Panc1 (cell line): ENCODE measurements at regions not wholly inside any gene's neighbourhood (a gene's known extent, or its start where the extent isn't known, plus 50 kb on each side); places are given as distances from the start of the nearest gene placed in this dataset.

Source experiments
- ATAC-seq: fragments of 200-7000 bp; cut with Tn5 transposase; 2 replicates; pipeline ENCODE4 v1.9.1; 2020; ENCODE audit warnings: mild to moderate bottlenecking, moderate library complexity
- BruUV-seq: library from RNA; stranded (reverse); fragments of 400-500 nt; replicated peaks from 2 replicates; lab custom pipeline; 2021; lab: Mats Ljungman, UMichigan
- CTCF ChIA-PET: fragments of 300-600 bp; sonication (Branson Sonifier 250); formaldehyde crosslinking; loops from one replicate; lab custom pipeline; 2022; ENCODE audit warnings: antibody characterized with exemption; lab: Charles Lee
- POLR2A ChIA-PET: fragments of 300-600 bp; sonication (Branson Sonifier 250); formaldehyde crosslinking; loops from one replicate; lab custom pipeline; 2022; ENCODE audit warnings: antibody characterized with exemption; lab: Charles Lee
- DNase-seq: peaks from one replicate; pipeline ENCODE4 v3.0.0-alpha.2; 2010; ENCODE audit warnings: low read depth, low spot score
- H3K27ac ChIP-seq: 2 replicates; pipeline ENCODE4 v1.5.1; 2011; ENCODE audit warnings: mild to moderate bottlenecking, low read length, inconsistent platforms
- H3K27me3 ChIP-seq: fragments of 200-500 bp; sonication (Bioruptor generic); 2 replicates; pipeline ENCODE4 v1.6.0; 2014; ENCODE audit warnings: low read length, inconsistent platforms; ENCODE audit not compliant: control insufficient read depth, insufficient read depth
- H3K36me3 ChIP-seq: fragments of 200-500 bp; sonication (Bioruptor generic); 2 replicates; pipeline ENCODE4 v1.5.1; 2014; ENCODE audit warnings: inconsistent platforms, mild to moderate bottlenecking, low read length, moderate library complexity; ENCODE audit not compliant: control insufficient read depth, insufficient read depth
- H3K4me1 ChIP-seq: 2 replicates; pipeline ENCODE4 v1.5.1; 2011; ENCODE audit warnings: inconsistent platforms, mild to moderate bottlenecking, low read length, moderate library complexity; ENCODE audit not compliant: control insufficient read depth, insufficient read depth
- H3K4me3 ChIP-seq, 2 experiments: 2 replicates each; pipeline ENCODE4 v1.5.1; 2011 to 2012; ENCODE audit warnings: low read depth in 2 of 2, low read length in 2 of 2, mild to moderate bottlenecking in 2 of 2, inconsistent platforms in 1 of 2, moderate library complexity in 1 of 2
- H3K9me3 ChIP-seq: fragments of 200-500 bp; sonication (Bioruptor generic); 2 replicates; pipeline ENCODE4 v1.5.1; 2014; ENCODE audit warnings: low read depth, mild to moderate bottlenecking, inconsistent platforms, low read length, moderate library complexity; ENCODE audit not compliant: control insufficient read depth, insufficient read depth
- POLR2AphosphoS5 ChIP-seq: IDR thresholded peaks from 2 replicates; pipeline ENCODE4 v1.6.1; 2012; ENCODE audit warnings: mild to moderate bottlenecking, low read depth, low read length, moderate library complexity
- SIN3A ChIP-seq: IDR thresholded peaks from 2 replicates; pipeline ENCODE4 v1.6.1; 2012; ENCODE audit warnings: low read depth, mild to moderate bottlenecking, low read length, moderate library complexity, borderline replicate concordance; ENCODE audit not compliant: insufficient read depth
- TCF7L2 ChIP-seq: IDR thresholded peaks from 2 replicates; pipeline ENCODE4 v1.6.1; 2011; ENCODE audit warnings: mild to moderate bottlenecking, low read depth, low read length, inconsistent platforms
- in situ Hi-C: cut with HindIII; loops from 2 replicates; pipeline ENCODE4 v1.10.0; 2016; ENCODE audit warnings: low sequenced_read_pairs, low pct_unique_long_range_greater_than_20kb
- intact Hi-C: fragments of 100-400 bp; cut with micrococcal nuclease; formaldehyde crosslinking; loops from one replicate; pipeline ENCODE4 v1.10.0; 2022; ENCODE audit not compliant: unreplicated experiment
- TF ChIP-seq, protein P1 (sequence below): fragments of 450-650 bp; IDR thresholded peaks from 2 replicates; pipeline ENCODE4 v1.5.1; 2017; ENCODE audit warnings: mild to moderate bottlenecking
- TF ChIP-seq, protein P2 (sequence below), 2 experiments: IDR thresholded peaks; 2 replicates each; pipeline ENCODE4 v1.6.1; 2011 to 2012; ENCODE audit warnings: low read depth in 2 of 2, control low read depth in 1 of 2, low read length in 1 of 2, mild to moderate bottlenecking in 1 of 2, moderate library complexity in 1 of 2; ENCODE audit not compliant: insufficient read depth in 1 of 2

DNA sequence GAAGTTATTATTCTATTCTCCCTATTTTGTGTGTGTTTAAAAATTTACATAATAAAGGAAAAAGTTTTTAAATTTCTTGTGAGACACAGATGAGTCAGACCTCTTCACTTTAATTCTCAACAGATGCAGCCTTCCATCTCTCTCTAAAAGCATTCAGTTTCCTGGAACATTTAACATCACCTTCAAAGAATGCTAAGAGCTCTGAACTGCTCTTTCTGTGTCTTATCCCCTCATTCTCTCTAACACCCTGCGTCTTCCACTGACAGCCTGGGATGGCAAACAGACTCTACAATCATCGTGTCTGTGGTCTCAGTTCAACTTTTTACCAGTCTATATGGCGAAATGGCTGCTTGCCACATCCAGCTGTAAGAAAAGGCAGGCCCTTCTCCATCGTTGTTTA, 173.0 kb downstream of the HINT1 start:
- ATAC-seq (no peak), DNase-seq (no peak)
- H3K4me1 ChIP-seq = no peaks in the 10 kb centered on the region
- POLR2A ChIA-PET = no interaction called here
- CTCF ChIA-PET = no interaction called here
- BruUV-seq = no TSS peak
- no peaks in the 10 kb centered on the region for H3K9me3 ChIP-seq
- intact Hi-C loops (no loop called here), in situ Hi-C loops (no loop called here)
- no peaks in the 10 kb centered on the region for H3K27me3 ChIP-seq
- TF ChIP-seq POLR2AphosphoS5 (no peak), TCF7L2 (no peak), SIN3A (no peak)
- H3K27ac ChIP-seq = no peak overlapping the region
- H3K4me3 ChIP-seq = no peak overlapping the region
- H3K36me3 ChIP-seq = no peaks in the 10 kb centered on the region

DNA sequence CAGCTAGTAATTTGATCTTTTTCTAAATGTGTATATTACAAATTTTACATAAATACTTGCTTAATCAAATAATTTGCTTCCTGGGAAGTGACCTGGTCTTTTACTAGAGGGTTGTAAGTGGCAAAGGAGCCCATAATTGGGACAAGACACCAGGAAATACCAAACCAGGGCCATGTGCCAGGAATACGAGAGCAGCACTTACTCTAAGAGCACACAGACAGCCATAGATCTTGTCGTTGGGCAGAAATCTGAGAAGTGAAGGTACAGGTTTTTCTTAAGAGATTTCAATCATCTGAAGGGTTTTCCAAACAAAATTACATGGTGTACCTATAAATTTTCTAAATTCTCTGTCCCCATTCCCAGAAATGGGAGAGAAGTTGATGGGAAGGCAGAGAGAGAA, 179.3 kb downstream of the HINT1 start:
- DNase-seq (no peak), ATAC-seq (no peak)
- ChIA-PET CTCF (no interaction called here), POLR2A (no interaction called here)
- no TSS peak for BruUV-seq
- TF ChIP-seq, protein P1, sequence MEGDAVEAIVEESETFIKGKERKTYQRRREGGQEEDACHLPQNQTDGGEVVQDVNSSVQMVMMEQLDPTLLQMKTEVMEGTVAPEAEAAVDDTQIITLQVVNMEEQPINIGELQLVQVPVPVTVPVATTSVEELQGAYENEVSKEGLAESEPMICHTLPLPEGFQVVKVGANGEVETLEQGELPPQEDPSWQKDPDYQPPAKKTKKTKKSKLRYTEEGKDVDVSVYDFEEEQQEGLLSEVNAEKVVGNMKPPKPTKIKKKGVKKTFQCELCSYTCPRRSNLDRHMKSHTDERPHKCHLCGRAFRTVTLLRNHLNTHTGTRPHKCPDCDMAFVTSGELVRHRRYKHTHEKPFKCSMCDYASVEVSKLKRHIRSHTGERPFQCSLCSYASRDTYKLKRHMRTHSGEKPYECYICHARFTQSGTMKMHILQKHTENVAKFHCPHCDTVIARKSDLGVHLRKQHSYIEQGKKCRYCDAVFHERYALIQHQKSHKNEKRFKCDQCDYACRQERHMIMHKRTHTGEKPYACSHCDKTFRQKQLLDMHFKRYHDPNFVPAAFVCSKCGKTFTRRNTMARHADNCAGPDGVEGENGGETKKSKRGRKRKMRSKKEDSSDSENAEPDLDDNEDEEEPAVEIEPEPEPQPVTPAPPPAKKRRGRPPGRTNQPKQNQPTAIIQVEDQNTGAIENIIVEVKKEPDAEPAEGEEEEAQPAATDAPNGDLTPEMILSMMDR = no peak
- TF ChIP-seq TCF7L2 (no peak), SIN3A (no peak), POLR2AphosphoS5 (no peak)
- TF ChIP-seq, protein P2, sequence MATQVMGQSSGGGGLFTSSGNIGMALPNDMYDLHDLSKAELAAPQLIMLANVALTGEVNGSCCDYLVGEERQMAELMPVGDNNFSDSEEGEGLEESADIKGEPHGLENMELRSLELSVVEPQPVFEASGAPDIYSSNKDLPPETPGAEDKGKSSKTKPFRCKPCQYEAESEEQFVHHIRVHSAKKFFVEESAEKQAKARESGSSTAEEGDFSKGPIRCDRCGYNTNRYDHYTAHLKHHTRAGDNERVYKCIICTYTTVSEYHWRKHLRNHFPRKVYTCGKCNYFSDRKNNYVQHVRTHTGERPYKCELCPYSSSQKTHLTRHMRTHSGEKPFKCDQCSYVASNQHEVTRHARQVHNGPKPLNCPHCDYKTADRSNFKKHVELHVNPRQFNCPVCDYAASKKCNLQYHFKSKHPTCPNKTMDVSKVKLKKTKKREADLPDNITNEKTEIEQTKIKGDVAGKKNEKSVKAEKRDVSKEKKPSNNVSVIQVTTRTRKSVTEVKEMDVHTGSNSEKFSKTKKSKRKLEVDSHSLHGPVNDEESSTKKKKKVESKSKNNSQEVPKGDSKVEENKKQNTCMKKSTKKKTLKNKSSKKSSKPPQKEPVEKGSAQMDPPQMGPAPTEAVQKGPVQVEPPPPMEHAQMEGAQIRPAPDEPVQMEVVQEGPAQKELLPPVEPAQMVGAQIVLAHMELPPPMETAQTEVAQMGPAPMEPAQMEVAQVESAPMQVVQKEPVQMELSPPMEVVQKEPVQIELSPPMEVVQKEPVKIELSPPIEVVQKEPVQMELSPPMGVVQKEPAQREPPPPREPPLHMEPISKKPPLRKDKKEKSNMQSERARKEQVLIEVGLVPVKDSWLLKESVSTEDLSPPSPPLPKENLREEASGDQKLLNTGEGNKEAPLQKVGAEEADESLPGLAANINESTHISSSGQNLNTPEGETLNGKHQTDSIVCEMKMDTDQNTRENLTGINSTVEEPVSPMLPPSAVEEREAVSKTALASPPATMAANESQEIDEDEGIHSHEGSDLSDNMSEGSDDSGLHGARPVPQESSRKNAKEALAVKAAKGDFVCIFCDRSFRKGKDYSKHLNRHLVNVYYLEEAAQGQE (IDR thresholded peaks at IDR 0.05; ENCODE audit: insufficient read depth in 1 of 2, low read depth in 2 of 2, low read length in 1 of 2) = no peak
- Histone ChIP-seq H3K27ac (no peak overlapping the region), H3K27me3 (no peaks in the 10 kb centered on the region), H3K9me3 (no peaks in the 10 kb centered on the region), H3K4me3 (no peak overlapping the region), H3K36me3 (no peaks in the 10 kb centered on the region), H3K4me1 (no peaks in the 10 kb centered on the region)
- in situ Hi-C loops = no loop called here
- intact Hi-C loops = no loop called here

DNA sequence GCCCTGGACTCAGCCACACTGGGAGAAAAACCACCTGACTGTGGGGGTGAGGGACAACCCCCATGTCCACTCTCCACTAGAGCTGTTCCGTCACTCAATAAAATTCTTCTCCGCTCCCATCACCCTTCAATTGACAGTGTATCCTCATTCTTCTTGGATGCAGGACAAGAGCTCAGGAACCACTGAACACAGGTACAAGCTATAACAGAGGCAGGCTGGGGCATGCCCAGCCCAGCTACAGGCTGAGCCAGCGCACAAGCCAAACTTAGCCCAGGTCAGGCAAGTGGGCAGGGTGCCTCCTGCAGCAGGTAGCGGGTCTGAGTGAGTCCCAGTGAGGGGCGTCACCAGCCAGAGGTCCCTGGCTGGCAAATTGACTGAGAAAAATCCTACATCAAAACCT, 183.4 kb downstream of the HINT1 start:
- no peaks in the 10 kb centered on the region for H3K4me1 ChIP-seq
- no TSS peak for BruUV-seq
- TF ChIP-seq POLR2AphosphoS5 (no peak), SIN3A (no peak), TCF7L2 (no peak)
- TF ChIP-seq, protein P2 (IDR thresholded peaks at IDR 0.05; ENCODE audit: insufficient read depth in 1 of 2, low read depth in 2 of 2, low read length in 1 of 2) = no peak
- TF ChIP-seq, protein P1 = no peak
- in situ Hi-C loops (no loop called here), intact Hi-C loops (no loop called here)
- no peaks in the 10 kb centered on the region for H3K9me3 ChIP-seq
- H3K36me3 ChIP-seq = no peaks in the 10 kb centered on the region
- H3K4me3 ChIP-seq = no peak overlapping the region
- DNase-seq (no peak), ATAC-seq (no peak)
- H3K27me3 ChIP-seq = no peaks in the 10 kb centered on the region
- ChIA-PET CTCF (no interaction called here), POLR2A (no interaction called here)
- no peak overlapping the region for H3K27ac ChIP-seq
